ENCODE measurements at regions not wholly inside any gene's neighbourhood (a gene's known extent, or its start where the extent isn't known, plus 50 kb on each side); places are given as distances from the start of the nearest gene placed in this dataset.
"Not testable (repeated sequence)": the region's sequence is repeated elsewhere in the genome, so short reads cannot be mapped to it uniquely, and the experiment has no call there.

GRCh38 chr6:167467793-167468431 lies 143.0 kb downstream of the TTLL2 start:
- no peak for DNase-seq (ENCODE audit: low spot score)

GRCh38 chr6:167469101-167469500 lies 144.2 kb downstream of the TTLL2 start:
- DNase-seq (ENCODE audit: low spot score) = peak; percentile 57

- peak; percentile 74 for DNase-seq (ENCODE audit: low spot score)
Measured at GRCh38 chr6:167469672-167470071, 144.8 kb downstream of the TTLL2 start.

GRCh38 chr6:167470101-167470835 lies 145.4 kb downstream of the TTLL2 start:
- DNase-seq (ENCODE audit: low spot score) = no peak

- peak; percentile 69 for DNase-seq (ENCODE audit: low spot score)
Measured at GRCh38 chr6:167470836-167471547, 146.1 kb downstream of the TTLL2 start.

- DNase-seq (ENCODE audit: low spot score) = peak; percentile 73
Measured at GRCh38 chr6:167471548-167471930, 146.7 kb downstream of the TTLL2 start.

GRCh38 chr6:167472148-167472547 lies 147.3 kb downstream of the TTLL2 start:
- peak; percentile 55 for DNase-seq (ENCODE audit: low spot score)

- peak; percentile 30 for DNase-seq (ENCODE audit: low spot score)
Measured at GRCh38 chr6:167472880-167473279, 148.0 kb downstream of the TTLL2 start.

GRCh38 chr6:167474171-167474570 lies 149.3 kb downstream of the TTLL2 start:
- DNase-seq (ENCODE audit: low spot score) = peak; percentile 82

- DNase-seq (ENCODE audit: low spot score) = peak; percentile 68
Measured at GRCh38 chr6:167474725-167475124, 149.8 kb downstream of the TTLL2 start.

- peak; percentile 30 for DNase-seq (ENCODE audit: low spot score)
Measured at GRCh38 chr6:167475947-167476346, 151.1 kb downstream of the TTLL2 start.

GRCh38 chr6:167476844-167477595 lies 152.1 kb downstream of the TTLL2 start:
- DNase-seq (ENCODE audit: low spot score) = peak; percentile 53

- no peak for DNase-seq (ENCODE audit: low spot score)
Measured at GRCh38 chr6:167477688-167478087, 152.8 kb downstream of the TTLL2 start.

GRCh38 chr6:167479301-167479700 lies 154.4 kb downstream of the TTLL2 start:
- no peak for DNase-seq (ENCODE audit: low spot score)

GRCh38 chr6:167479901-167480648 lies 155.2 kb downstream of the TTLL2 start:
- peak; percentile 72 for DNase-seq (ENCODE audit: low spot score)

- no peak for DNase-seq (ENCODE audit: low spot score)
Measured at GRCh38 chr6:167481307-167481926, 156.5 kb downstream of the TTLL2 start.

GRCh38 chr6:167482801-167483200 lies 157.9 kb downstream of the TTLL2 start:
- not testable (repeated sequence) for DNase-seq (ENCODE audit: low spot score)

- peak; percentile 37 for DNase-seq (ENCODE audit: low spot score)
Measured at GRCh38 chr6:167485186-167485978, 160.5 kb downstream of the TTLL2 start.

All from mesenteric fat pad (tissue), 1 donor.